OCI-LY3 (cell line): ENCODE measurements at regions not wholly inside any gene's neighbourhood (a gene's known extent, or its start where the extent isn't known, plus 50 kb on each side); places are given as distances from the start of the nearest gene placed in this dataset.

ENCODE experiments used
- EZH2phosphoT487 ChIP-seq: fragments of 200-600 bp; shearing (Covaris generic); IDR thresholded peaks from 2 replicates; pipeline ENCODE4 v1.6.1; 2018; ENCODE audit warnings: antibody characterized with exemption, mixed run types, low read depth
- TF ChIP-seq, protein P1 (sequence below): fragments of 200-600, 300-600 bp; sonication (generic); IDR thresholded peaks from 2 replicates; pipeline ENCODE4 v1.5.1; 2014; ENCODE audit warnings: antibody characterized with exemption, low read length, low read depth

DNA sequence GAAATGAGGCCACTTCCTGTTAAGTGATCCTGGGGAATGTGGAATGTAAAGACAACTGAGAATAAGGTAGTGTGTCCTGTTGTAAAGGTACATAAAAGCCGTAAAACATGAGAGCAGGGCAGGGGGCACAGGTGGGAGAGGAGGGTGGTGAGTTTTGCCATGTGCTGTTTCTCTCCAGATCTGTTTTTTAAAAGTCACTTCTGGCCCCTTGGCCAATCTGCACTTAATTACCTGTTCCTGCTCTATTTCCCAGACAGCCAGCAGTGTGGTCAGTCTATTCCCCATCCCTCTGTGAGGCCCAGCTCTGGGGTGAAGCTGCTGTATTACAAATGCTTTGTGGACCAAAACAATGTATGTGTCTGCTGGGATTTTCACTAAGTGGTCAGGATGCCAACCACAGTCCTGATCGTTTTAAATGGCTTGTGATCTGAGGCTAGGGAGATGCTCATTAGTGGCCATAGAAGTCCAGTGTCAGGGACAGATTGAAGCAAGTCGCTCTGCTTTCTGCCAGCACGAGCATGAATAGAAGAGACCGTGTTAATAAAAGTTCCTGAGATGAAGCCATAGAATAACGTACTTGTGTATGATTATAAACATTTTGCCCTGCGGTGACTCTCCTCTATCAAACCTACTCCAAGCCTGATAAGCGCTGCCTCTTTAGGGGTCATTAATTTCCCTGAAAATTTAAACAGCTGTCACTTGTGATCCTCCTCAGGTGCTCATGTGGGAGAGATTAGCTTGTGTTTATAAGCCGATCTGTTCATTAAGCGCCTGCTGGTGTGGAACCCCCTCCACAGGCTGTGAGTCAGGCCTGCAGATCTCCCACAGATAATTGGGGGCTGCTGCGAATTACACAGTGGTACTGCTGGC is 111.8 kb upstream of the CENPW start:
- TF ChIP-seq, protein P1, sequence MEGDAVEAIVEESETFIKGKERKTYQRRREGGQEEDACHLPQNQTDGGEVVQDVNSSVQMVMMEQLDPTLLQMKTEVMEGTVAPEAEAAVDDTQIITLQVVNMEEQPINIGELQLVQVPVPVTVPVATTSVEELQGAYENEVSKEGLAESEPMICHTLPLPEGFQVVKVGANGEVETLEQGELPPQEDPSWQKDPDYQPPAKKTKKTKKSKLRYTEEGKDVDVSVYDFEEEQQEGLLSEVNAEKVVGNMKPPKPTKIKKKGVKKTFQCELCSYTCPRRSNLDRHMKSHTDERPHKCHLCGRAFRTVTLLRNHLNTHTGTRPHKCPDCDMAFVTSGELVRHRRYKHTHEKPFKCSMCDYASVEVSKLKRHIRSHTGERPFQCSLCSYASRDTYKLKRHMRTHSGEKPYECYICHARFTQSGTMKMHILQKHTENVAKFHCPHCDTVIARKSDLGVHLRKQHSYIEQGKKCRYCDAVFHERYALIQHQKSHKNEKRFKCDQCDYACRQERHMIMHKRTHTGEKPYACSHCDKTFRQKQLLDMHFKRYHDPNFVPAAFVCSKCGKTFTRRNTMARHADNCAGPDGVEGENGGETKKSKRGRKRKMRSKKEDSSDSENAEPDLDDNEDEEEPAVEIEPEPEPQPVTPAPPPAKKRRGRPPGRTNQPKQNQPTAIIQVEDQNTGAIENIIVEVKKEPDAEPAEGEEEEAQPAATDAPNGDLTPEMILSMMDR: no peak
- TF ChIP-seq EZH2phosphoT487: no peak
